GM12874 (cell line): ENCODE measurements at regions not wholly inside any gene's neighbourhood (a gene's known extent, or its start where the extent isn't known, plus 50 kb on each side); places are given as distances from the start of the nearest gene placed in this dataset.

Experiments
- TF ChIP-seq, protein P1 (sequence below): IDR thresholded peaks from 2 replicates; pipeline ENCODE4 v1.5.1; 2011; ENCODE audit warnings: low read depth, mild to moderate bottlenecking, control low read depth, low read length, moderate library complexity; ENCODE audit not compliant: insufficient read depth

DNA sequence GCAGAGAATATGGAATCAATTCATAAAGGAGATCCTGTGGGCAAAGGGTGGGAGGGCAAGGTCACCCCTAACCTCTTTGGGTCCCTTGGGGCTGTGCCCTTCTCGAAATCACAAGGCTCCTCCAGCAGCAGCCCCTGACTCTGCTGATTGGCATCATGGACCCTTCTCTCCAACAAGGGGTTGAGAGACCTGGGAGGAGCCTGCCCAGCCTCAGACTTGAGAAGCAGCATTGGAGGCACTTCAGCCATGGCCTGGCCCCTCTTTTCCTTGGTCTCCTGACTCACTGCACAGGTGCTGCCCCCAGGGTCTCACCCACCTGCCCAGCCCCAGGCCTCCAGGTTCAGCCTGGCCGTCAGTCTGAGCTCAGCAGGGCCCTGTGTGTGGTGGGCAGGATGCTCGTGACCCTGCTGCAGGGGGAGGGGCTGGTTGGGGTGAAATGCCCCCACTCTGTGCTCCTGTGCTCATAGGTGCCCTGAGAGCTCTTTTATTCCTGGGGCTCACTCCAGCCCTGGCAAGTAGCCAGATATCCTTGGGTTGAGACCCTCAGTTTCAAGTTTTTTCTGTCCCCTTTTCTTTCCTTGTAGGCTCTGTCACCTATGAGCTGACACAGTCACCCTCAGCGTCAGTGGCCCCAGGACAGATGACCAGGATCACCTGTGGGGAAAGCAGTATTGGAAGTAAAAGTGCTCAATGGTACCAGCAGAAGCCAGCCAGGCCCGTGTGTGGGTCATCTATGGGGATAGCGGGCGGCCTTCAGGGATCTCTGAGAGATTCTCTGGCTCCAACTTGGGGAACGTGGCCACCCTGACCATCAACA, 110.8 kb downstream of the GGTLC2 start:
- TF ChIP-seq, protein P1, sequence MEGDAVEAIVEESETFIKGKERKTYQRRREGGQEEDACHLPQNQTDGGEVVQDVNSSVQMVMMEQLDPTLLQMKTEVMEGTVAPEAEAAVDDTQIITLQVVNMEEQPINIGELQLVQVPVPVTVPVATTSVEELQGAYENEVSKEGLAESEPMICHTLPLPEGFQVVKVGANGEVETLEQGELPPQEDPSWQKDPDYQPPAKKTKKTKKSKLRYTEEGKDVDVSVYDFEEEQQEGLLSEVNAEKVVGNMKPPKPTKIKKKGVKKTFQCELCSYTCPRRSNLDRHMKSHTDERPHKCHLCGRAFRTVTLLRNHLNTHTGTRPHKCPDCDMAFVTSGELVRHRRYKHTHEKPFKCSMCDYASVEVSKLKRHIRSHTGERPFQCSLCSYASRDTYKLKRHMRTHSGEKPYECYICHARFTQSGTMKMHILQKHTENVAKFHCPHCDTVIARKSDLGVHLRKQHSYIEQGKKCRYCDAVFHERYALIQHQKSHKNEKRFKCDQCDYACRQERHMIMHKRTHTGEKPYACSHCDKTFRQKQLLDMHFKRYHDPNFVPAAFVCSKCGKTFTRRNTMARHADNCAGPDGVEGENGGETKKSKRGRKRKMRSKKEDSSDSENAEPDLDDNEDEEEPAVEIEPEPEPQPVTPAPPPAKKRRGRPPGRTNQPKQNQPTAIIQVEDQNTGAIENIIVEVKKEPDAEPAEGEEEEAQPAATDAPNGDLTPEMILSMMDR, result no peak

DNA sequence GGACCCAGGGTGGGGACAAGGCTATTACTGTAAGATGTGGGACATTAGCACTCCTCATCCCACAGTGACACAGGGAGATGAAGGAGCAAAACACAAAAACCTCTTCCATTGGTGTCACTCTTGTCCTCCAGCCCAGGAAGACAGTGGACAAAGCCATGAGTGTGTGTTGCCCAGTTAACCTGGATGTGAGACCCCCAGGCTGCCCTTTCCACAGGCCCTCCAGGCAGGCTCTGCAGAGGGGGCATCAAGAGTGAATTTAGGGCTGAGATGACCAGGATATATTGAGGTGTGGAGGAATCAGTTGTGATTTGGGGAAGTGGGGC, 111.3 kb downstream of the GGTLC2 start:
- TF ChIP-seq, protein P1, result no peak

DNA sequence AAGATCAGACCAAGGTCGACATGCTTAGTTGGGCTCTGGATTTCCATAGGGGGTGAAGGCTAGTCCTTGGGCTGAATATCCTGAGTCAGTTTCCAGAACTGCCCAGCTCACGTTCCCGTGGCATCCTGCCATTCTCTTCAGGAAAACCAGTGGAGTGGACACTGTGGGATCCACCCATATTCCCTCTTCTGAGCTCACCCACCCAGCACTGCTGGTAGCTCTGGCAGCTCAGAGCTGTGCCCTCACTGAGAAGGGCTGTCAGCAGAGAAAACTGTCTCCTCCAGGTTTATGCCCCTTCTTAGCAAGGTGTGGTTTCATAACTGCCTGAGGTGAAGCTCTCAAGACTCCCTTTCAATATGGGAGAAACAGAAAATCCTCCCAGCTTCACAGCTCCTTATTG, 111.7 kb downstream of the GGTLC2 start:
- TF ChIP-seq, protein P1, result no peak

DNA sequence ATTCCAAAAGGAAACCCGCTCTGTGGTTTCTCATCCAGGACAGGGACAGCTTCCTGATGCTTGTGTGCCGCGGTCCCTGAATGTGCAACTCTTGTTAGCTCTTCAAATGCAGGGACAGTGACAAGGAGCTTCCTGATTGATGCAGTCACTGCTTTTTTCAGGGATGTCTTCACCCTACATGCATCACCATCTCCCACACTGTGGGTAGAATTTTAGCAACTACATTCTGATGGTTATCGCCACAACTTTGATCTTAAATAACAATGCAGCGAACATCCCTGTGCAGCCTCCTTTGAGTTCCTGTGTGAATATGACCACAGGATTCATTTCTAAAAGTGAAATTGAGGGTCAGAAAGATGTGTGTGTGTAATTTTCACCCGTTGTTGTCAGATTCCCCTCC, 115.0 kb downstream of the GGTLC2 start:
- TF ChIP-seq, protein P1, result no peak

DNA sequence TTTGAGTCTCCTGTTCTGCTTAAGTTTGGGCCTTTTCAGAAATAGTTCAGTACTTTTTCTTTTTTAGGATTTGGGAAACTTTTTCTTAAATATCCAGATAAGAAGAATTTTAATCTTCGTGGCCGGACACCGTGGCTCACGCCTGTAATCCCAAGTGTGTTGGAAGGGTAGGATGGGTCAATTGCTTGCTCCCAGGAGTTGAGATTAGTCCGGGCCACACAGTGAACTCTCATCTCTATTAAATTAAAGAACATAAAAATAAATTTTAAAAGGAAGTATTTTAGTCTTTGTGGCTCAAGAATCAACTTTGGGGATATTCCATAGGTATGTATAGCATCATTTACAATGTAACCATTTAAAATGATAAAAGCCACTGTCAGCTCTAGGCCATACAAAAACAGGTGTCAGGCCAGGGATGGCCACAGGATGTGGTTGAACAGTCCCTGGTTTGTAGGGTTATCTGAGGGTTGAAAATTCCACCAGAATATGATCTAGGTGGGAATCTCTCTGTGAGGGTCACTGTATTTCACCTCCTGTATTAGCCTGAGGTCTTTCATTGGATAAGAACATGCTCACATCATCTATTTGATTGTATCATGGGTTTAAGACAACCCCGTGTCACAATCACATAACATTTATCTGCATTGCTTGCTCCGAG, 115.6 kb downstream of the GGTLC2 start:
- TF ChIP-seq, protein P1, result no peak

DNA sequence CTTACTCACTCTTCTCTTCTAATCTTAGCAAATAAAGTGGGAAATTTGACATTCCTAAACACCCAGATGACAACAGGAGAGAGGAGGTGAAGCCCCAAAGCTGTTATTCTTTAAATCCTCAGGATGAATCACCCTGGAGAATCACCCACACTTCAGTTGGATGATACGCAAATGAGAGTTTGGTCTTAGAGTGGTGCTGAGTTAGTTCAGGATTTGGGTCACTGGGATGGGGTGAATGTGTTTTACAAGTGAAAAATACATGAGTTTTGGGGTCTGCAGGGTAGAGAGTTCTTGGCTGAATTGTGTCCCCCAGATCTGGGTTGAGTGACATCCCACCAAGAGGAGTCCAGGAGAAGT, 117.2 kb downstream of the GGTLC2 start:
- TF ChIP-seq, protein P1, result no peak

DNA sequence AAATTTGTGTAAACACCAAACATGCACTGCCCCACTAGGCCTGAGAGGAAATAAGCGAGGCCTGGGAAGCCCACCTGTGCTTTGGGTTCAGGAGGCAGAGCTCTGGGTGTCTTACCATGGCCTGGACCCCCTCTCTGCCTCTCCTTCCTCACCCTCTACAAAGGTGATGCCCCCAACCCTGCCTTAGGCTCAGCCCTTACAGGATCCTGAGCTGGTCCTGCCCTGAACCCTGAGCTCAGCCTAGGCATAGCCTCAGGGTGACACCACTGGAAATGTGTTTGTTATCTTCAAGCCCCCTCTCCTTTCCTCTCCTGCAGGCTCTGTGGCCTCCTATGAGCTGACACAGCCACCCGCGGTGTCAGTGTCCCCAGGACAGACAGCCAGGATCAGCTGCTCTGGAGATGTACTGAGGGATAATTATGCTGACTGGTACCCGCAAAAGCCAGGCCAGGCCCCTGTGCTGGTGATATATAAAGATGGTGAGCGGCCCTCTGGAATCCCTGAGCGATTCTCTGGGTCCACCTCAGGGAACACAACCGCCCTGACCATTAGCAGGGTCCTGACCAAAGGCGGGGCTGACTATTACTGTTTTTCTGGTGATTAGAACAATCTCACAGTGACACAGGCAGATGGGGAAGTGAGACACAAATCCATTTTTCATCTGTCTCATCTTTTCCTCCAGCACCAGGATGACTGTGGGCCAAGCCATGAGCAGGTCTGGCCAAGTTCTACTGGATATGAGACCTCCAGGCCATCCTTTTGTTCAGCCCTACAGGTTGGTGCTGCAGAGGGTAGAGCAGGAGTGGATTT, 117.8 kb downstream of the GGTLC2 start:
- TF ChIP-seq, protein P1, result no peak
